ENCODE measurements at regions not wholly inside any gene's neighbourhood (a gene's known extent, or its start where the extent isn't known, plus 50 kb on each side); places are given as distances from the start of the nearest gene placed in this dataset.

DNA sequence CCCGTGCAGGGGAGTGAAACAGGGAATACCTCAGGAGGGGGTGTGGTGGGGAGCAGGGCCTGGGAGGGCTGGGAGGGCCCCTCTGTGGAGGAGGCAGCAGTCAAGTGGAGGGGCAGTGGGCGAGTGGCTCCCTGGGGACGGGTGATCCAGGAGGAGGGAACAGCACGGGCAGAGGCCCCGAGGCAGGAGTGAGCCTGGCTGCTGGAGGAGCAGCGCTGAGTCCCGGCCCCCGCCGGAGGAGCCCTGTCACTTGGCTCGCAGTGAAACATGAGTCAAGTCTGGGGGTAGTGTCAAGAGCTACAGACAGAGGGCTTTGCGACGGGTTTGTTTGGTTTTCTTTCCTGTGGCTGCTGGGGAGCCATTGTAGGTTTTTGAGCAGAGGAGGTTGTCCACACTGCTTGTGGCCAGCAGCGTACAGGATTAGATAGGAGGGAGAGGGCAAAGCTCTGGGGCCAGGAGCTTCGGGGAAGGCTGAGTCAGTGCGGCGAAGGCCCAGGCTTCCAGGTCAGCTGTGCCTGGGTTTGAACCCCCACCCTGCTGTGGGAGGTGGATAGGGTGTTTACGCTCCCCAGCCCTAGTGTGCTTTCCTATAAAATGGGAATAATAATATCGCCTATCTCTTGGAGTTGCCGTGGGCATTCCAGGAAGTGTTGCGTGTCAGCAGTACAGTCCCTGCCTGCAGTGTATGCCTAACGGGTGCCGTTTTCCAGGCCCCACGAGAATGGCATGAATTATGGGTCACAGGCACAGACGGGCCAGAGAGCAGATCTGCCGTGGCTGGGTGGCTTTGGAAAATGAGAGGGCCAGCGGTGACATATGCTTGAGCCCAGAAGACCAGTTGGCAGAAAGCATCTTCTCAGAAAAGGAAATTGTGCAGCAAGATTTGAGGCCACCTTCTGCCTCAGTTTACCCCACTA, 115.9 kb upstream of the CIBAR2 start:
- in situ Hi-C loops (cut with HindIII; ENCODE audit: low pct_unique_long_range_greater_than_20kb, low sequenced_read_pairs), result no loop called here
- TF ChIP-seq REST (IDR thresholded peaks at IDR 0.05; ENCODE audit: insufficient read depth in 1 of 2, low read depth in 2 of 2, low read length in 1 of 2) (no peak), CTCF (IDR thresholded peaks at IDR 0.05) (no peak), TCF7L2 (IDR thresholded peaks at IDR 0.05; ENCODE audit: low read depth, low read length) (no peak), POLR2AphosphoS5 (IDR thresholded peaks at IDR 0.05; ENCODE audit: low read depth, low read length) (no peak), SIN3A (IDR thresholded peaks at IDR 0.05; ENCODE audit: borderline replicate concordance, insufficient read depth, low read depth, low read length) (no peak)
- no peaks in the 10 kb centered on the region for H3K27me3 ChIP-seq (ENCODE audit: control insufficient read depth, insufficient read depth, low read length)
- ATAC-seq (peak; percentile 76), DNase-seq (ENCODE audit: low read depth, low spot score) (no peak)
- intact Hi-C loops (cut with micrococcal nuclease; ENCODE audit: unreplicated experiment), result no loop called here
- no peaks in the 10 kb centered on the region for H3K36me3 ChIP-seq (ENCODE audit: control insufficient read depth, insufficient read depth, low read length)
- POLR2A ChIA-PET, result no interaction called here
- H3K9me3 ChIP-seq (ENCODE audit: control insufficient read depth, insufficient read depth, low read depth, low read length), result no peaks in the 10 kb centered on the region
- peaks cover 6% of the 10 kb centered on the region for H3K4me1 ChIP-seq (ENCODE audit: control insufficient read depth, insufficient read depth, low read length)
- H3K27ac ChIP-seq (ENCODE audit: low read length), result peak overlapping the region; percentile 34
- CTCF ChIA-PET, result no interaction called here
- no peak overlapping the region for H3K4me3 ChIP-seq (ENCODE audit: low read depth in 2 of 2, low read length in 2 of 2)
- BruUV-seq (replicated peaks), result no TSS peak

GRCh38 chr16:85228970-85229430, 116.7 kb upstream of the CIBAR2 start:
- DNase-seq (ENCODE audit: low read depth, low spot score) (no peak), ATAC-seq (no peak)
- TF ChIP-seq POLR2AphosphoS5 (IDR thresholded peaks at IDR 0.05; ENCODE audit: low read depth, low read length) (no peak), SIN3A (IDR thresholded peaks at IDR 0.05; ENCODE audit: borderline replicate concordance, insufficient read depth, low read depth, low read length) (no peak), CTCF (IDR thresholded peaks at IDR 0.05) (no peak), TCF7L2 (IDR thresholded peaks at IDR 0.05; ENCODE audit: low read depth, low read length) (no peak), REST (IDR thresholded peaks at IDR 0.05; ENCODE audit: insufficient read depth in 1 of 2, low read depth in 2 of 2, low read length in 1 of 2) (no peak)
- ChIA-PET POLR2A (no interaction called here), CTCF (no interaction called here)
- Histone ChIP-seq H3K27ac (ENCODE audit: low read length) (no peak overlapping the region), H3K27me3 (ENCODE audit: control insufficient read depth, insufficient read depth, low read length) (no peaks in the 10 kb centered on the region), H3K9me3 (ENCODE audit: control insufficient read depth, insufficient read depth, low read depth, low read length) (no peaks in the 10 kb centered on the region), H3K36me3 (ENCODE audit: control insufficient read depth, insufficient read depth, low read length) (no peaks in the 10 kb centered on the region), H3K4me1 (ENCODE audit: control insufficient read depth, insufficient read depth, low read length) (peaks cover 6% of the 10 kb centered on the region), H3K4me3 (ENCODE audit: low read depth in 2 of 2, low read length in 2 of 2) (no peak overlapping the region)
- intact Hi-C loops (cut with micrococcal nuclease; ENCODE audit: unreplicated experiment) (no loop called here), in situ Hi-C loops (cut with HindIII; ENCODE audit: low pct_unique_long_range_greater_than_20kb, low sequenced_read_pairs) (no loop called here)
- no TSS peak for BruUV-seq (replicated peaks)
